Middle frontal gyrus (tissue), 1 donor: ENCODE measurements at regions not wholly inside any gene's neighbourhood (a gene's known extent, or its start where the extent isn't known, plus 50 kb on each side); places are given as distances from the start of the nearest gene placed in this dataset.

Source experiments
- DNase-seq: peaks from one replicate; pipeline ENCODE4 v3.0.0-alpha.2; 2015; ENCODE audit warnings: low spot score; ENCODE audit errors: extremely low spot score

DNA sequence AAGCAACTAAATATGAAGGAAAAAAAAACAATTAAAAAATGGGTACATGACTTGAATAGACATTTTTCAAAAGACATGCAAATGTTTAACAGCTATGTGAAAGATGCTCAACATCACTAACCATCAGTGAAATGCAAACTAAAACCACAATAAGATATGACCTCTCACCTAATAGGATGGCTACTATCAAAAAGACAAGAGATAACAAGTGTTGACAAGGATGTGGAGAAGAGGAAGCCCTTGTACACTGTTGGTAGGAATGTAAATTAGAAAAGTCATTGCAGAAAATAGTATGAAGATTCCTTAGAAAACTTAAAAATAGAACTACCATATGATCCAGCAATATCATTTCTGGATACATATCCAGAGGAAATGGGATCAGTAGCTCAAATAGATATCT is 324.7 kb upstream of the TLE4 start:
- DNase-seq: no peak

DNA sequence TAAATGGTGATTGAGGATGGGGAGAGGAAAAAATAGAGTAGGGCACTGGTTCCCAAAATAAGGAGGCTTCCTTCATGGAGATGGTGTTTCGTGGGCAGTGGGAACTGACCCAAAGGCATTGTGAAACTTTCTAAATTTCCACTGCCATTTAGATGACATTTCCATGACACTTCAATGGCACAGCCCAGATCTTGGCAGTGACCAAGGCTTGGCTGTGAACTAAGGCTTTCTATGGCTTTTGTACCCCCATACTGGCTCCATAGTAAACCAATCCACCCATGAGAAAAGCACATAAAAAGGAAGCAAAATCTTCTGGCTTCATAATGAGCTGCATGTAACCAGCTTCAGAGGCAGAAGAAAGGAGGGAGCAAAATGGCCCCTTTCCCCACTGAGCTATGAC is 321.0 kb upstream of the TLE4 start:
- no peak for DNase-seq

DNA sequence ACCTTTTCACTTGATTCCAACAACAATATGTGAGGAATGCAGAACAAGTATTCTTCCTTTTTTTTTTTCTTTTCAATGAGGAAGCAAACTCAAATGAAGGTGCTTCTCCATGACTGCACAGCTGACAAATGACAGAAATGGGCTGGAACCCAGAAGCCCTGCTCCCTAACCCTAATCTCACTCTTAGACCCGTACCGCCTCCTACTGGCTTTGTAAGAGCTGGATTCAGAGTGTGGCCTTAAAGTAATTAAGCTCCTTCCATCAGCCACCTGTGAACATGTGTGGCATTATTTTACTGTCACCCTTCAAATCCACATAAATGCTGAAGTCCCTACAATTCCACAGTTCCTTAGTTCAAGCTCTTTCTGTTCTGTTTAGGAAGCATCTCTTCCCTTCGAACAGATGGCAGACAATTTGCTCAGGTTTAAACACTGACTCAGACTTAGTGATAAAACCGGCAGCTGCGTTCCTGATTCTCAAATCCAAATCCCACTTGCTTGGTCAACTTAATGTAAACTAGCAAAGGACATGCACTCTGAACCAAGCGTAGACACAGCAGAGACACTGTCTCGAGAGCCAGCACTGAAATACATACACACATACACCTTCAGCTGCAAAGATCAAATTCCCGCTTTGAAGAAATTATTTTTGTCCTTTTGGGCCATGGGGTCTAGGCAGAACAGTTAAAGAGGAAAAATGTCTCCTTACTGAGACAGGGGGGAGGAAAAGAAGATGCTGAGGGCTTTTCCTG is 316.7 kb upstream of the TLE4 start:
- DNase-seq: no peak

- DNase-seq: no peak
Measured at GRCh38 chr9:79255651-79256260, 316.0 kb upstream of the TLE4 start.

- no peak for DNase-seq
Measured at GRCh38 chr9:79256691-79257213, 315.0 kb upstream of the TLE4 start.

DNA sequence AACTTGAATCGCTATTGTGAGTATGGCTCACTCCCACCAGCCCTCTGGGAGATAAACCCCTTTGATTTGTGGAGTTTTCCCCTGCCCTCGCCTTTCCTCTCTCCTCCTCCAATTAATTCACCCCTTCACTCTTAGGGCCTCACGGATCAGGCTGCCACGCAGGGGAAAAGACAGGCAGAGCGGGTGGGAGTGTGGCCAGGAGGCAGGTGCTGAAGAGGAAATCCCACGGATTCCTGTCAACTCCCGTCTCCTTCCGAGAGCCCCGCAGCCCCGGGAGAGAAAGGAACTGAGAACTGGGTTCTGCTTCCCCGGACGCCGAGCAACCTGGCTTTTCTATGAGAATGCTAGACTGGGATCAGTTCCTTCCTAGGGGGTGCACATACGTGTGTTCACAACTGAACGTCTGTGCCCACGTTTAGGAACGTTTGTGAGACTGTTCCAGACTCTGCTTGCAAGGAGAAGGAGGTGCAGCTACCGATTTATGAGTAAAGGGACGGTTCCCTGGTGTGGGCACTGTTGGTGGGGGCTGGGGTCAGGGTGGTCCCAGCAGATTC is 314.5 kb upstream of the TLE4 start:
- DNase-seq: no peak

GRCh38 chr9:79257790-79258351 is 313.9 kb upstream of the TLE4 start:
- no peak for DNase-seq

- no peak for DNase-seq
Measured at GRCh38 chr9:79259858-79260257, 311.9 kb upstream of the TLE4 start.

GRCh38 chr9:79263628-79264027 is 308.1 kb upstream of the TLE4 start:
- no peak for DNase-seq

GRCh38 chr9:79264041-79264440 is 307.7 kb upstream of the TLE4 start:
- DNase-seq: no peak

DNA sequence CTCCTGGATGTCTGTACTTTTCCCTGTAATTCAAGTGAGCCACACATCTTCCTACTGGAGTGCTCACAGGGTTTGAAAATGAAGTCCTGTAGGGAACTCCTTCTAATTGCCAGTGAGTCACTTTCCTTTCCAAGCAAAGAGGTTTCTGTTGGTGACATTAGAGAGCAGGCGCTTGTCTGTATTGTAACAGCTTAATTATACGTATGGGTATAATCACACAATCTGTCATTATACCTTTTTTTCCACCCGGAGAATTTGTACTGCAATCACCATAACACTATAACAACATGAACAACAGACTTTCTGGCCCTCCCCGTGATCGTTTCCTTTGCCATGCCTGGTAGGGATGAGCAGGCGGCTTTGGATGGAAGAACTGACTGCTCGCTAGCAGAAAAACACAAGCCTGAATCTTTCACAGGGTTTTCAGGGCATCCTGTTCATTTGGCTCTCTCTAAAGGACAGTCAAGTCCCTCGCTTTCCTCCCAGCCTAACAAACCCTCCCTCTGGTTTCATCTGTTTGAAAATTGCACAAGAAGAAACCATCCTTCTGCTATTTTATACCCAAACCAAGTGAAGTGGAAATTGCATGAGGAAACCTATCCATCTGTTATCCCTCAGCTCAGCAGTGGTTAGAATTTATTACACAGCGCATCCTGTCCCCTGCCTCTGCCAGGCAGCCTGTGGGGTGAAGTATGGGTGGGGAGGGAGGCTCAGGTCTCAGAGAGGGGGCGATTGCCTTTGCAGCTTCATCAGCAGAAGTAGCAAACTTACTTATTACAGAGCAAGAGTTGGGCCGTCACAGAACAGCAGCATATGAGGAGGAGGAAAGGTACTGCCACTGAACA is 307.0 kb upstream of the TLE4 start:
- DNase-seq: no peak

DNA sequence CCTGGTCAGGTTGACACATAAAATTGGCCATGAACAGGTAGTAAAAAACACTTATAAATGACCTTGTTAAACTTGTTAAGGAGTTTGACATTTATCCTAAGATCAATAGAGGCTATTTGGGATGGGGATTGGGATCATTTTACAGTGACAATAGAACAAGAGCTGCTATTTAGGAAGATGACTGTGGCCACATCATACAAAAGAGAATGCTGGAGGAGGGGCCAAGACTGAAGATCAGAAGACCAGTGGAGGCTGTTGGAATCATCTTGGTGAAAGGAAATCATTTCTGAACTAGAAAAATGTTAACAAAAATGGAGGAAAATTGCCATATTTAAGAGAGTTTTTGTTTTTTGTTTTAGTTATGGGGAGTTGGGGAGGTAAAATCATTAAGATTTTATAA is 304.8 kb upstream of the TLE4 start:
- no peak for DNase-seq

- DNase-seq: no peak
Measured at GRCh38 chr9:79268806-79269205, 303.0 kb upstream of the TLE4 start.

GRCh38 chr9:79273311-79273710 is 298.5 kb upstream of the TLE4 start:
- DNase-seq: no peak

DNA sequence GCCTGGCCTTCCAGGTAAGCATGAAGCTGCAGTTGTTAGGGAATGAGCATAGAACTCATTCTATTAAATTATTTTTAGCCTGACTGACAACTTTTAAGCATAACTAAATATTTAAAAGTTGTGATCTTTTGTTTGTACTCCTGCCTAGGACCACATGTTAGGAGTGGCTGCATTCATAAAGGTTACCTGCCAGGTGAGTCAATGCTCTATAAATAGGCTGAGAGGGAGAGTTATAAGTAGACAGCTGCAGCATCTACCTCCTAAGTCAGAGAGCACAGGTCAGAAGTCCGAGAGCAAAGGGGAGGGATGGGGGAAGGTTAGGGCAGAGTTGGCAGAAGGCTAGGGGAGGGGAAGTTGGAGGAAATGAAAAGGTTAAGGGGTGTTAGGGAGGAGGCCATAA is 292.4 kb upstream of the TLE4 start:
- no peak for DNase-seq

DNA sequence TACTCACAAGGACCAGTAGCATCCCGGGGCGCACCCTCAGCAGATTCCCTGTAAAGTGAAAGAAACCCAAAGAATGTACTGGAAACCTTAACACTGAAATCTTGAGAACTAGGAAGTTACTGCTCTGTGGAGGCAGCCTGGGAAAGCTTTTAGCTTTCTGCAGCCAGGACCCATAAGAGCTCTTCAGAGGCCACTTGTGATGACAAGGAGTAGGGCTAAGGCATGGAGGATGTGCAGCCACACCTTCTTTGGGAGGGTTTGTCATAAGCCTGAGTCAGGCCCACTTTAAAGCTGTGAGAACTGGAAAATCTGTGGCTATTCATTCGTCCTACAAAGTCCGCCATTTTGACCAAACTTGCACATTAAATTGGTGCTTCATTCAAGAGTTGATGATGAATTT is 291.1 kb upstream of the TLE4 start:
- DNase-seq: no peak

- DNase-seq: no peak
Measured at GRCh38 chr9:79284081-79284480, 287.7 kb upstream of the TLE4 start.

GRCh38 chr9:79286992-79287707 is 284.6 kb upstream of the TLE4 start:
- no peak for DNase-seq

DNA sequence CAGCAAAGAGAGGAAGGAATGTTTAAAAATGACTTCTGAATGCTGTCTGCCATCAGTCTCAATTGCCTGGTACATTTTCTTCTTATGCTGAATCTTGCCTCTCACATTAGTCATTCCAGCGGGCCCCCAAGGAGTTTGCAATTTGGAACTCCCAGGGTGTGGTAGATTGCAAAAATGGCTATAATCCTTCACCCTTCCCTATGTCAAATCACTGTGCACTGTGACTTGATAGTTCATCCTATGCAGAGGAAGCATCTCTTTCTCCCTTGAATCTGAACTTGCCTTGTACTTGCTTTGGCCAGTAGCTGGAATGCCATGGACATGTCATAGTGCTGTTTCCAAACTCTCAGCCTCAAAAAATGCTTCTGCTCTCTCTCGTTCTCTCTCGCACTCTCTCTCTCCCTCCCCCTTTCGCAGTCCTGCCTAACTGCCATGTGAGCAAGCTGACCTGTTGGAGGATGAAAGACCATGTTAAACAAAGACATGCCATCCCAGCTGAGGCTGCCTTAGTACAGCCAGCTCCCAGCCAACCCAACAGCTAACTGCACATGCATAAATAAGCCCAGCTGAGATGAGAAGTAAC is 284.0 kb upstream of the TLE4 start:
- DNase-seq: no peak

GRCh38 chr9:79289856-79290255 is 281.9 kb upstream of the TLE4 start:
- DNase-seq: no peak
